Ovary (tissue), 7 donors: ENCODE measurements at regions not wholly inside any gene's neighbourhood (a gene's known extent, or its start where the extent isn't known, plus 50 kb on each side); places are given as distances from the start of the nearest gene placed in this dataset.

ENCODE experiments used
- DNase-seq, 5 donors: peaks; one replicate each; pipeline ENCODE4 v3.0.0-alpha.2; 2019 to 2020
- H3K27ac ChIP-seq, 2 donors: fragments of 200-600 bp; one replicate each; pipeline versions ENCODE4 v1.5.1 to v1.8.0; 2019 to 2022
- H3K27me3 ChIP-seq: fragments of 200-600 bp; one replicate; pipeline ENCODE4 v1.8.0; 2022
- H3K36me3 ChIP-seq: fragments of 200-600 bp; sonication (generic); one replicate; pipeline ENCODE4 v1.5.1; 2019
- H3K4me1 ChIP-seq: one replicate; pipeline ENCODE4 v1.8.1; 2013; ENCODE audit warnings: mild to moderate bottlenecking, moderate library complexity; ENCODE audit not compliant: insufficient read depth
- H3K4me3 ChIP-seq: fragments of 200-600 bp; sonication (generic); one replicate; pipeline ENCODE4 v1.5.1; 2017
- H3K9me3 ChIP-seq, 2 donors: fragments of 200-600 bp in 1 of 2; sonication (generic) in 1 of 2; one replicate each; pipeline versions ENCODE4 v1.5.1 to v1.8.1; 2013 to 2019; ENCODE audit warnings: mild to moderate bottlenecking in 1 of 2, moderate library complexity in 1 of 2
- EP300 ChIP-seq: sonication (generic); formaldehyde crosslinking; IDR thresholded peaks from one replicate; pipeline ENCODE4 v1.6.1; 2017; ENCODE audit warnings: antibody characterized with exemption
- POLR2A ChIP-seq: fragments of 450-650 bp; IDR thresholded peaks from one replicate; pipeline ENCODE4 v1.6.1; 2017; ENCODE audit warnings: antibody characterized with exemption, mild to moderate bottlenecking, moderate library complexity
- WGBS, 3 donors: extraction: QIAGEN DNeasy Blood & Tissue Kit in 1 of 3; methylation state at CpG; one replicate each; pipeline versions ENCODE4 v1.1.5 to v1.1.7; 2013 to 2017; 5-methylcytosine and 5-hydroxymethylcytosine counted together
- intact Hi-C, 4 donors: fragments of 100-400 bp; cut with DNase I; formaldehyde crosslinking; loops; one replicate each; pipeline versions ENCODE4 v1.11.0 to v1.15.1; 2022 to 2023
- TF ChIP-seq, protein P1 (sequence below), 3 donors: fragments of 450-650 bp in 2 of 3; fragments of 200-600 bp in 1 of 3; IDR thresholded peaks; one replicate each; pipeline versions ENCODE4 v1.5.1 to v1.8.0; 2016 to 2022; ENCODE audit warnings: antibody characterized with exemption in 3 of 3, mild to moderate bottlenecking in 1 of 3
- donor health status: DM: no; HTN: no; CAD: no; lungs with moderate emphysema.
- donor health status: DM: no; HTN: no; CAD: no.
- donor health status: Bipolar disorder and iron deficiency.
- donor health status: DM: no; HTN: no; CAD: no.
- donor health status: DM: yes; HTN: yes; CAD: no.

GRCh38 chr12:124666722-124667259 is 99.4 kb upstream of the NCOR2 start:
- Histone ChIP-seq H3K27me3 (no peaks in the 10 kb centered on the region), H3K4me1 (no peaks in the 10 kb centered on the region), H3K4me3 (no peak overlapping the region), H3K27ac (no peak overlapping the region), H3K36me3 (no peaks in the 10 kb centered on the region), H3K9me3 (no peaks in the 10 kb centered on the region)
- TF ChIP-seq, protein P1, sequence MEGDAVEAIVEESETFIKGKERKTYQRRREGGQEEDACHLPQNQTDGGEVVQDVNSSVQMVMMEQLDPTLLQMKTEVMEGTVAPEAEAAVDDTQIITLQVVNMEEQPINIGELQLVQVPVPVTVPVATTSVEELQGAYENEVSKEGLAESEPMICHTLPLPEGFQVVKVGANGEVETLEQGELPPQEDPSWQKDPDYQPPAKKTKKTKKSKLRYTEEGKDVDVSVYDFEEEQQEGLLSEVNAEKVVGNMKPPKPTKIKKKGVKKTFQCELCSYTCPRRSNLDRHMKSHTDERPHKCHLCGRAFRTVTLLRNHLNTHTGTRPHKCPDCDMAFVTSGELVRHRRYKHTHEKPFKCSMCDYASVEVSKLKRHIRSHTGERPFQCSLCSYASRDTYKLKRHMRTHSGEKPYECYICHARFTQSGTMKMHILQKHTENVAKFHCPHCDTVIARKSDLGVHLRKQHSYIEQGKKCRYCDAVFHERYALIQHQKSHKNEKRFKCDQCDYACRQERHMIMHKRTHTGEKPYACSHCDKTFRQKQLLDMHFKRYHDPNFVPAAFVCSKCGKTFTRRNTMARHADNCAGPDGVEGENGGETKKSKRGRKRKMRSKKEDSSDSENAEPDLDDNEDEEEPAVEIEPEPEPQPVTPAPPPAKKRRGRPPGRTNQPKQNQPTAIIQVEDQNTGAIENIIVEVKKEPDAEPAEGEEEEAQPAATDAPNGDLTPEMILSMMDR (IDR thresholded peaks at IDR 0.05) = no peak
- TF ChIP-seq POLR2A (no peak), EP300 (no peak)
- DNase-seq = no peak
- WGBS, 3 donors = 91 to 96% (median 92%) methylated on average over 4 of the region's 4 CpGs
- intact Hi-C loops = no loop called here

DNA sequence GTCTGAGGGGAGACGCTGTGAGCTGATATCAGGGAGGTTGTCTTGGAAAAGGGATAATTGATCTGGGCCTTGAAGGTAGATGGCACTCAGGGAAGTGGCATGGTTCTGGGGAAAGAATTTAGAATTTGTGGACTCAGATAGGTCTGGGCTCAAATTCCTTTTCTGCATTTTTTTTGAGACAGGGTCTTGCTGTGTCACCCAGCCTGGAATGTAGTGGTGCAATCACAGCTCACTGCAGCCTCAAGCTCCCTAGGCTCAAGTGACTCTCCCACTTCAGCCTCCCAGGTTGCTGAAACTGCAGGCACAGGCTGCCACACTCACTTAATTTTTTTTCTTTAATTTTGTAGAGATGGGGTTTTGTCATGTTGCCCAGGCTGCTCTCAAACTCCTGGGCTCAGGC is 98.1 kb upstream of the NCOR2 start:
- no peak overlapping the region for H3K27ac ChIP-seq
- WGBS, 3 donors = 73 to 96% (median 95%) methylated on average over 1 of the region's 1 CpG
- intact Hi-C loops = no loop called here

DNA sequence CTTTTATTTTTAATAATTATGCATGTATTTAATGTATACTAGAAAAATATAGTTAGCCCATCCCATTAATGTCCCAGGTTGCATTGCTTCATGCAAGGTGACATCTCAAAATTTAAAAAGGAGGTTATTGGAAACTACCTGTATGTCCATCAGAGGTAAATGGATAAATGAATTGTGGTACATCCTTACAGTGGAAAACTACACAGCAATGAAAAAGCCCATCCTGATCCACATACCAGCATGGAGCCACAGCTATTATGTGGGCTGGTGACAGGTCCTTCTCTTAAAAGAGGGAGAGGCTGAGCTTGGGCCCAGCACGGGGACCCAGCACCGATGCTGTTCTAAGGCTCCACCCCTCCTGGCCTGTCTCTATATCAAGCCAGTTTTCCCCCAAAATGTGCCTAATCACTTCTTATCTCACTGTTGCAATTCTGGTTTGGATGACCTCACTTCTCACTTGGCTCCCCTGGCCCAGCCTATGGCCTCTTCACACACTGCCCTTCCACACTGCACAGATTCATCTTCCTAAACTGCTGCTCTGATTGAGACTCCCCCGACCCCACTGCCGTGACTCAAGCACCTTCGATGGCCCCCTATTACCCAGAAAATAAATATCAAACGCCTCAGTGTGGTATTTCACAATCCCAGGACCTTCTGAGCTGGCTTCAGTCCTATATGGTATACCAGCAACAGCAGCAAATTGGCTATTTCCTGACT is 97.1 kb upstream of the NCOR2 start:
- 50 to 58% (median 57%) methylated on average over 6 of the region's 6 CpGs for WGBS, 3 donors
- no peak for TF ChIP-seq POLR2A
- no peak for TF ChIP-seq EP300
- TF ChIP-seq, protein P1 (IDR thresholded peaks at IDR 0.05) = no peak
- no peak for DNase-seq
- Histone ChIP-seq H3K27ac (no peak overlapping the region), H3K4me3 (no peak overlapping the region), H3K4me1 (peaks cover 3% of the 10 kb centered on the region), H3K27me3 (no peaks in the 10 kb centered on the region), H3K9me3 (no peaks in the 10 kb centered on the region), H3K36me3 (no peaks in the 10 kb centered on the region)
- intact Hi-C loops = no loop called here

More for the DNA sequence above, 98.1 kb upstream of the NCOR2 start:
- Histone ChIP-seq H3K4me1 (no peaks in the 10 kb centered on the region), H3K27me3 (no peaks in the 10 kb centered on the region), H3K9me3 (no peaks in the 10 kb centered on the region), H3K36me3 (no peaks in the 10 kb centered on the region), H3K4me3 (no peak overlapping the region)
- TF ChIP-seq, protein P1 (IDR thresholded peaks at IDR 0.05) = no peak
- TF ChIP-seq EP300 (no peak), POLR2A (no peak)
- no peak for DNase-seq

DNA sequence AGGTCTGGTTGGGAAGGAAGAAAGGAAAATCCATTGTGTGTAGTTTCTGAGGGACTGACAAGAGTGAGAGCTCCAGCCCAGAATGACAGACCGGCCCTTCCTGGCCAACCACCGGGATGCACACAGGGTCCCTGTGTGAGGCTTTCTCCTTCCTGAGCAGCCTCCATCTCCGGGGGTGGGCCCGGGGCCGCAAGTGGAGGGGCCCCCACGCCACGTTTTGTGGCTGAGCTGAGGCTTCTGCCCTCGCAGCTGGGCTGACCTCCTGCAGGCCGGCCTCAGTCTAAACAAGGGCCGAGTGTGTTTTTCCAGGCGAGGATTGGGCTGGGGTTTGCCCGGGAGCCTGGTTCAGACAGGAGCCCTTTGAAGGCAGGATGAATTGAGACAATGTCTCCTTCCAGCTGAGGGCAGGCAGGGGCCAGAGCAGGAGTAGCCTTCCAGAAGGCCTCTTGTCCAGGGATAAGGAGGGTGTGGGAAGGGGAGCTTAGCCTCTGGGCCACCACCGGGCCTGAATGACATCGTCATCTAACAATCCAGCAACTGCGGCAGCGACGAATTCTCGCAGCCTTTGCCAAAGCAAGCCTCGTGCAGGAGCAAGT is 96.5 kb upstream of the NCOR2 start:
- no peaks in the 10 kb centered on the region for H3K27me3 ChIP-seq
- TF ChIP-seq POLR2A (no peak), EP300 (no peak)
- TF ChIP-seq, protein P1 (IDR thresholded peaks at IDR 0.05) = no peak
- DNase-seq = no peak
- no peaks in the 10 kb centered on the region for H3K9me3 ChIP-seq
- intact Hi-C loops = no loop called here
- WGBS, 3 donors = 77 to 80% (median 77%) methylated on average over 19 of the region's 19 CpGs
- no peaks in the 10 kb centered on the region for H3K36me3 ChIP-seq
- H3K4me1 ChIP-seq = peaks cover 3% of the 10 kb centered on the region
- H3K4me3 ChIP-seq = no peak overlapping the region
- no peak overlapping the region for H3K27ac ChIP-seq
